Naive B cell (primary cell): ENCODE measurements at regions not wholly inside any gene's neighbourhood (a gene's known extent, or its start where the extent isn't known, plus 50 kb on each side); places are given as distances from the start of the nearest gene placed in this dataset.

ENCODE experiments used
- ATAC-seq, 2 donors: fragments of 150-1000 bp; cut with Tn5 transposase; 2 replicates each; pipeline ENCODE4 v1.10.0; 2021; ENCODE audit warnings: low read depth in 2 of 2, mild to moderate bottlenecking in 2 of 2, moderate library complexity in 2 of 2
- DNase-seq: peaks from one replicate; pipeline ENCODE4 v3.0.0; 2022
- H3K27ac Mint-ChIP-seq, 6 donors: one replicate each; pipeline ENCODE4 v1.8.0; 2020 to 2022; ENCODE audit warnings: mild to moderate bottlenecking in 6 of 6, mixed read lengths in 6 of 6, moderate library complexity in 5 of 6, inconsistent platforms in 2 of 6
- H3K27me3 Mint-ChIP-seq, 3 donors: one replicate each; pipeline ENCODE4 v1.8.0; 2021 to 2022; ENCODE audit warnings: mixed read lengths in 3 of 3, mild to moderate bottlenecking in 1 of 3
- H3K36me3 Mint-ChIP-seq, 2 donors: one replicate each; pipeline ENCODE4 v1.8.0; 2020 to 2022; ENCODE audit warnings: mixed read lengths in 2 of 2, inconsistent platforms in 1 of 2, mild to moderate bottlenecking in 1 of 2
- H3K4me1 Mint-ChIP-seq, 3 donors: one replicate each; pipeline ENCODE4 v1.8.0; 2020 to 2022; ENCODE audit warnings: mixed read lengths in 3 of 3, inconsistent platforms in 1 of 3, mild to moderate bottlenecking in 1 of 3, moderate library complexity in 1 of 3
- H3K4me3 Mint-ChIP-seq, 8 donors: one replicate each; pipeline ENCODE4 v1.8.0; 2020 to 2022; ENCODE audit warnings: mild to moderate bottlenecking in 8 of 8, mixed read lengths in 8 of 8, moderate library complexity in 8 of 8, inconsistent platforms in 2 of 8
- H3K9me3 Mint-ChIP-seq, 7 donors: one replicate each; pipeline ENCODE4 v1.8.0; 2020 to 2022; ENCODE audit warnings: mixed read lengths in 7 of 7, mild to moderate bottlenecking in 5 of 7, inconsistent platforms in 2 of 7, moderate library complexity in 1 of 7

- Mint-ChIP-seq H3K4me1 (no peaks in the 10 kb centered on the region), H3K4me3 (no peak overlapping the region), H3K9me3 (peaks cover 0 to 13% (median 3%) of the 10 kb centered on the region in 7 donors), H3K36me3 (no peaks in the 10 kb centered on the region), H3K27me3 (no peaks in the 10 kb centered on the region), H3K27ac (no peak overlapping the region)
- ATAC-seq (no peak), DNase-seq (no peak)
Observed at GRCh38 chrX:34716302-34716701, 59.2 kb upstream of the TMEM47 start.

DNA sequence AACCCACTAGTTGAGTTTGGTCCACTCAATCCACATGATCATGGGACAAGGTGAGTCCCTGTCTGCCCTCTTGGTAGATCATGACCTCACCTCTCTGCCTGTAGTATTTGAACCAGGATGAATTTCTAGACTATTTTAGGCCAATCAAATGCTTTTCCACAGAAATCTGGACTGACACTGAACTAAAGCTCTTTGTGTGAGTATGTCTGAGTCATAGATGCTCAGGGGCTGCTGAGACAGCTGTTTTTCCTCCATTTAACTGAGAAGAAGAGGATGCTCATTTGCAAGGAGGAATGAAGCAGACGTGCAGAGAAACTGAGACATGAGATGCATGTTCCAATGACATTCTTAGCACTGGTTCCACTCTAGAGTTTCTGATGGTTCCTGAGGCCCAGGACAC, 77.3 kb upstream of the TMEM47 start:
- Mint-ChIP-seq H3K27ac (no peak overlapping the region), H3K9me3 (peaks cover 0 to 14% (median 5%) of the 10 kb centered on the region in 7 donors), H3K4me3 (no peak overlapping the region), H3K27me3 (no peaks in the 10 kb centered on the region), H3K36me3 (no peaks in the 10 kb centered on the region), H3K4me1 (no peaks in the 10 kb centered on the region)
- DNase-seq (no peak), ATAC-seq (no peak)

GRCh38 chrX:34744521-34744920, 87.4 kb upstream of the TMEM47 start:
- Mint-ChIP-seq H3K4me3 (no peak overlapping the region), H3K36me3 (no peaks in the 10 kb centered on the region)
- no peak for DNase-seq

GRCh38 chrX:34749896-34750295, 92.8 kb upstream of the TMEM47 start:
- no peaks in the 10 kb centered on the region for H3K36me3 Mint-ChIP-seq
- no peak for ATAC-seq

More at GRCh38 chrX:34744521-34744920, 87.4 kb upstream of the TMEM47 start:
- ATAC-seq, result no peak
- no peaks in the 10 kb centered on the region for H3K27me3 Mint-ChIP-seq
- H3K27ac Mint-ChIP-seq, result no peak overlapping the region
- peaks cover 0 to 6% (median 0%) of the 10 kb centered on the region in 7 donors for H3K9me3 Mint-ChIP-seq
- no peaks in the 10 kb centered on the region for H3K4me1 Mint-ChIP-seq

GRCh38 chrX:34764852-34765361, 107.8 kb upstream of the TMEM47 start:
- ATAC-seq (no peak), DNase-seq (no peak)
- peaks cover 0 to 5% (median 0%) of the 10 kb centered on the region in 7 donors for H3K9me3 Mint-ChIP-seq
- no peaks in the 10 kb centered on the region for H3K36me3 Mint-ChIP-seq
- no peaks in the 10 kb centered on the region for H3K27me3 Mint-ChIP-seq
- H3K27ac Mint-ChIP-seq, result no peak overlapping the region
- no peak overlapping the region for H3K4me3 Mint-ChIP-seq
- H3K4me1 Mint-ChIP-seq, result no peaks in the 10 kb centered on the region

More at GRCh38 chrX:34749896-34750295, 92.8 kb upstream of the TMEM47 start:
- H3K4me3 Mint-ChIP-seq, result no peak overlapping the region
- DNase-seq, result no peak
- H3K4me1 Mint-ChIP-seq, result no peaks in the 10 kb centered on the region
- no peak overlapping the region for H3K27ac Mint-ChIP-seq
- H3K27me3 Mint-ChIP-seq, result no peaks in the 10 kb centered on the region
- H3K9me3 Mint-ChIP-seq, result peaks cover 0 to 8% (median 3%) of the 10 kb centered on the region in 7 donors

GRCh38 chrX:34768290-34768689, 111.2 kb upstream of the TMEM47 start:
- ATAC-seq (no peak), DNase-seq (no peak)
- H3K4me1 Mint-ChIP-seq, result no peaks in the 10 kb centered on the region
- no peak overlapping the region for H3K27ac Mint-ChIP-seq
- no peaks in the 10 kb centered on the region for H3K36me3 Mint-ChIP-seq
- H3K9me3 Mint-ChIP-seq, result peaks cover 0 to 5% (median 0%) of the 10 kb centered on the region in 7 donors
- no peaks in the 10 kb centered on the region for H3K27me3 Mint-ChIP-seq
- no peak overlapping the region for H3K4me3 Mint-ChIP-seq

- no peaks in the 10 kb centered on the region for H3K27me3 Mint-ChIP-seq
- no peak for ATAC-seq
- DNase-seq, result no peak
Observed at GRCh38 chrX:34770511-34770910, 113.4 kb upstream of the TMEM47 start.

GRCh38 chrX:34778916-34779315, 121.8 kb upstream of the TMEM47 start:
- Mint-ChIP-seq H3K4me3 (no peak overlapping the region), H3K4me1 (no peaks in the 10 kb centered on the region), H3K9me3 (peaks cover 0 to 7% (median 0%) of the 10 kb centered on the region in 7 donors), H3K36me3 (no peaks in the 10 kb centered on the region), H3K27me3 (no peaks in the 10 kb centered on the region), H3K27ac (no peak overlapping the region)
- no peak for ATAC-seq
- DNase-seq, result no peak

More at GRCh38 chrX:34770511-34770910, 113.4 kb upstream of the TMEM47 start:
- Mint-ChIP-seq H3K36me3 (no peaks in the 10 kb centered on the region), H3K4me1 (no peaks in the 10 kb centered on the region), H3K27ac (no peak overlapping the region), H3K4me3 (no peak overlapping the region), H3K9me3 (peaks cover 0 to 10% (median 0%) of the 10 kb centered on the region in 7 donors)

DNA sequence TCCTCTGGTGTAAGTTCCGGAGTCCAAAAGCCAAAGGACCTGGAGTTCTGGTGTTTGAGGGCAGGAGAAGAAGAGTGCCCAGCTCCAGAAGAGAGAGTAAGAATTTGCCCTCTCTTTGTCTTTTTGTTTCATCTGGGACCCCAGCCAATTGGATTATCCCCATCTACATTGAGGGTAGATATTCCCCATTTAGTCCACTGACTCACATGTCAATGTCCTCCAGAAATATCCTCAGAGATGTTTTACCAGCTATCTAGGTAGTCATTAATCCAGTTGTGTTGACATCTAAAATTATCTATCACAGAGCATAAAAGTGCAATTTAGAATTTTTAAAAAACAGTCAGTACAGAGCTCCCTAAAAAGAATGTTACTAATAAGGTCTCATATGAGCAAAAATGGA, 132.9 kb upstream of the TMEM47 start:
- no peak for ATAC-seq
- DNase-seq, result no peak
- H3K27me3 Mint-ChIP-seq, result no peaks in the 10 kb centered on the region
- H3K4me1 Mint-ChIP-seq, result no peaks in the 10 kb centered on the region
- peaks cover 0 to 11% (median 5%) of the 10 kb centered on the region in 7 donors for H3K9me3 Mint-ChIP-seq
- H3K27ac Mint-ChIP-seq, result no peak overlapping the region
- H3K36me3 Mint-ChIP-seq, result no peaks in the 10 kb centered on the region
- H3K4me3 Mint-ChIP-seq, result no peak overlapping the region

DNA sequence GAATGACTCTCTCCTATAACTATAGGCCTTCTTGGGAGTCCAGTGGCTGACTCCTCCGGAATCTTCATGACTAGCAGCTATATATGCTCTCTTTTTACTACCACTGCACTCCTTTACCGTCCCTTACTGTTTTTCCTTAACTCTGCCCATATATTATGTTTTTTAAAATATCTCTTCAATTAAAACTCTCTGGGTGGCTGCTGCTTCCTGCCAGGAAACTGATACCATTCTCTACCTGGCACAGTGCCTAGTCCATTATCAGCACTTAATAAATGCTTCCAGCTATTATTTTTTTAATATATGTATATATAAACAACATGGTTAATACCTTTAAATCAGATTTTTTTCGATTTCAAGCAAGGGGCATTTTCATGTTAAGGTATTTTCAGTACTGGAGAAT, 136.6 kb upstream of the FAM47B start:
- Mint-ChIP-seq H3K4me3 (no peak overlapping the region), H3K4me1 (no peaks in the 10 kb centered on the region), H3K9me3 (peaks cover 0 to 29% (median 11%) of the 10 kb centered on the region in 7 donors), H3K27ac (no peak overlapping the region), H3K27me3 (no peaks in the 10 kb centered on the region), H3K36me3 (no peaks in the 10 kb centered on the region)
- DNase-seq, result no peak
- no peak for ATAC-seq

DNA sequence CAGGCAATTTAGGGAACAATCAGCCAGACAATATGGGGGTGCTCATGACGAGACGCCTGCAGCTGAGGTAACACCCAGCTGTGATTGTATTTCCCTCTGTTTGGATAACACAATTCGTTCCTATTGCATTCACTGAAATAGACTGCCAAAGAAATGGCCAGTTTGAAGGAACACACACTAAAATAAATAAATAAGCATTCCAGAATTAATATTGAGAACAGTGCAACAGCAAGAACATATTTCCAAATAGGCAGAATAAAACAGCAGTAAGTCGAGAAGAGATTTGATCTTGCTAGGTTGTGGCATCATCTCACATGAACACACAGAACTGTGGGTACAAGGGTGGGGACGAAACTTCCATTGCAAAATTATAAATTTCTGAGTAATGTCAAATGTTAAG, 133.5 kb upstream of the FAM47B start:
- no peak overlapping the region for H3K4me3 Mint-ChIP-seq
- no peaks in the 10 kb centered on the region for H3K36me3 Mint-ChIP-seq
- no peaks in the 10 kb centered on the region for H3K4me1 Mint-ChIP-seq
- DNase-seq (no peak), ATAC-seq (no peak)
- peaks cover 0 to 8% (median 2%) of the 10 kb centered on the region in 7 donors for H3K9me3 Mint-ChIP-seq
- H3K27ac Mint-ChIP-seq, result no peak overlapping the region
- no peaks in the 10 kb centered on the region for H3K27me3 Mint-ChIP-seq

DNA sequence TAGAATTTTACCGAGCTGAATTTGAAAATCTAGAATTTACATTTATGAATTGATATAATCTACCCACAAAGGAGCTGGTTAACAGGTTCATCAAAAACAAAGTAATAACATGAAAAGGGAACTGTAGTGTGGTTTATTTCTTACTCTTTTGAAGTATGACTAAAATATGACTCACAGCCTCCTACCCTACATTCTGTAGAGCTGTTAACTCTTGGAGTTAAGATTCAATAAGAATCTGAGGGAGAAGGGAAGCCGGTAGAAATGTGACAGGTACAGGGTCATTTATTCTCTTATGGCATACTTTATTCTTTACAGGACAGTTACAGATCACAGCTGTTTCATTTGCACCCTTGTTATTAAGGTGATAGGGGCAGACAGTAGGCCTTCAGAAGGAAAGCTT, 132.2 kb upstream of the FAM47B start:
- H3K4me3 Mint-ChIP-seq, result no peak overlapping the region
- peaks cover 0 to 6% (median 0%) of the 10 kb centered on the region in 7 donors for H3K9me3 Mint-ChIP-seq
- no peaks in the 10 kb centered on the region for H3K36me3 Mint-ChIP-seq
- H3K4me1 Mint-ChIP-seq, result no peaks in the 10 kb centered on the region
- no peak overlapping the region for H3K27ac Mint-ChIP-seq
- DNase-seq (no peak), ATAC-seq (no peak)
- H3K27me3 Mint-ChIP-seq, result no peaks in the 10 kb centered on the region

- Mint-ChIP-seq H3K27me3 (no peaks in the 10 kb centered on the region), H3K4me3 (no peak overlapping the region), H3K36me3 (no peaks in the 10 kb centered on the region), H3K9me3 (peaks cover 0 to 9% (median 2%) of the 10 kb centered on the region in 7 donors), H3K27ac (peak overlapping the region in 1 of 6 donors; percentile 70), H3K4me1 (no peaks in the 10 kb centered on the region)
- DNase-seq (no peak), ATAC-seq (no peak)
Observed at GRCh38 chrX:34810916-34811315, 131.7 kb upstream of the FAM47B start.

GRCh38 chrX:34813618-34814017, 129.0 kb upstream of the FAM47B start:
- no peaks in the 10 kb centered on the region for H3K27me3 Mint-ChIP-seq
- no peak overlapping the region for H3K27ac Mint-ChIP-seq
- no peaks in the 10 kb centered on the region for H3K4me1 Mint-ChIP-seq
- peaks cover 0 to 6% (median 1%) of the 10 kb centered on the region in 7 donors for H3K9me3 Mint-ChIP-seq
- DNase-seq (no peak), ATAC-seq (no peak)
- no peaks in the 10 kb centered on the region for H3K36me3 Mint-ChIP-seq
- H3K4me3 Mint-ChIP-seq, result no peak overlapping the region

- H3K27me3 Mint-ChIP-seq, result no peaks in the 10 kb centered on the region
- no peaks in the 10 kb centered on the region for H3K4me1 Mint-ChIP-seq
- DNase-seq, result no peak
- no peak for ATAC-seq
- H3K36me3 Mint-ChIP-seq, result no peaks in the 10 kb centered on the region
- H3K9me3 Mint-ChIP-seq, result peaks cover 0 to 15% (median 5%) of the 10 kb centered on the region in 7 donors
- no peak overlapping the region for H3K4me3 Mint-ChIP-seq
- H3K27ac Mint-ChIP-seq, result no peak overlapping the region
Observed at GRCh38 chrX:34826964-34827363, 115.6 kb upstream of the FAM47B start.
